H7 (cell line): ENCODE measurements at regions not wholly inside any gene's neighbourhood (a gene's known extent, or its start where the extent isn't known, plus 50 kb on each side); places are given as distances from the start of the nearest gene placed in this dataset.
A peak's percentile ranks its signal among the peaks of the same experiment; 100 is the strongest.
"Not testable (repeated sequence)": the region's sequence is repeated elsewhere in the genome, so short reads cannot be mapped to it uniquely, and the experiment has no call there.

ENCODE experiments used
- DNase-seq: peaks from one replicate; pipeline ENCODE4 v3.0.0; 2012
- H3K27me3 ChIP-seq: 2 replicates; pipeline ENCODE4 v1.6.0; 2011; ENCODE audit warnings: mild to moderate bottlenecking, low read length; ENCODE audit not compliant: control insufficient read depth, insufficient read depth
- H3K36me3 ChIP-seq: replicated peaks from 2 replicates; pipeline ENCODE4 v1.5.1; 2011; ENCODE audit warnings: low read length; ENCODE audit not compliant: control insufficient read depth, insufficient read depth
- H3K4me3 ChIP-seq: 2 replicates; pipeline ENCODE4 v1.5.1; 2011; ENCODE audit warnings: low read depth, mild to moderate bottlenecking, control low read depth, low read length, moderate library complexity; ENCODE audit not compliant: insufficient read depth

DNA sequence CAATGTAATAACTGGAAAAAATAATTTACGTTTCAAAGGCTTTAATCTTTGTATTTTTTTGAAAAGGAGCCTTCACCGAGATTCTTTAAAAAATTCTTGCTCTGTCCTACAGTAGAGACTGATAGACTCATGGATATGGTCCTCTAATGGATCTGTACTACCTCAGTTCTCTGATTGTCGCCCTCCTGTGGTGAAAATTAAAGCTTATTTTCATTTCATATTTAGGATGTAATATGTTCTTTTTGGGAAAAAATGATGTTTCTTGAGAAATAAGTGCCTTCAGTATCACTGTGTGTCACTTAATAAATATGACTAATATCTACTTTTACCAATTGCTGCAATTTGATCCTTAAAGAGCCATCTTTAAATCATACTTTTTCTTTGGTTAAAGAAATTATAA, 4593.3 kb upstream of the OR11H1 start:
- H3K36me3 ChIP-seq, H3K27me3 ChIP-seq, H3K4me3 ChIP-seq, DNase-seq: not testable (repeated sequence)

DNA sequence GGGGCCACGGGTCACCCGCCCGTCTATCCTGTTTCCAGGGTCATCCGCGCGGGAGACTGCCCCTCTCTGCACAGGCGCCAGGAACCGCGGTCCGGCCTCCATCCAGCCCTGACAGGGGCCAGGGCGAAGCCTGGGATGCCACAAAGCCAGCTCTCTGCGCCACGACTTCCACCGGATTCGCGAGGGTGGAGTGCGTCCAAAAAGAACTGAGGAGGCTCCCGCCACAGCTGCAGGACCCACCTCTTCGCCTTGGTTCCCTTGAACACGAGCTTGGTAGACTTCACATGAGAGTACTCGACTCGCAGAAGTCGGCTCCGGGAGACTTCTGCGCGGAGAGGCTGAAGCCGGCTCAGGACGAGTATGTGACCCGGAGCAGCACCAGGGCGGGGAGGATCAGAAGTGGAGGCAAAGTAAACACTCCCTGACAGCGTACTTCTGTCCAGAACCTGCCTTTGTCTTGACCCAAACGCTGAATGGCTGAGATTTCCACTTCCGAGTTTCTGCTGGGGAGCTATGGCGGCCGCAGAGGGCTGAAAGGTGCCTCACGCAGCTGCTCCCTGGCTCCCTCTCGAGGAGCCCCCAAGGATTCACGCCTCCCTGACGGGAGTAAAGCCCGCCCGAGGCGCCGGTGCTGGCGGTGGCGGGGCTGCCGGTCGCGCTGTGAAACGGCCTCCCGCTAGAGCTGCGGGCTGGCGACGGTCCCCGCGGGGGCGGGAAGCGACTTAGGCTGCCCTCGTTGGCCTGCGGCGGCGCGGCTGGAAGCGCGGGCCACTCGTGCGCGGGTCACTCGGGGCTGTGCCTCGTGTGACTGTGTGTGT, 4566.7 kb upstream of the OR11H1 start:
- H3K36me3 ChIP-seq = no peaks in the 10 kb centered on the region
- H3K27me3 ChIP-seq = no peaks in the 10 kb centered on the region
- DNase-seq = peak; percentile 9
- no peak overlapping the region for H3K4me3 ChIP-seq

DNA sequence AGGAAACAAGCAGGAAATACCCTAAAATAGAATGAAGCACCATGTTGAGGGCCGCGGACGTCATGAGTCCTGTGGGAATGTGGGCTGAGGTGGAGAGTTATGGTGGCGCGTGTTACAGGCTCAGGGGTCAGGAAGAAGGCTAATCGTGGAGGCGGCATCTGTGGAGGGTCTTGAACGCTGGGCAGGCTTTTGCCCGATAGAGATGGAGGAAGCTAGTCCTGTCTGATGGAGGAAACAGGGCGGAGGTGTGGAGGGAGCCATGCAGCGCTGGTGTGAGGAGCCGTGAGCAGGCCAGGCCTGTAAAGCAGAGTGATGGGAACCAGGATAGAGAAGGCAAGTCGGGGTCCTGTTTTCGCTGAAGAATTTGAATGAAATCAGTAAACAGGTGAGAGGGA, 4566.1 kb upstream of the OR11H1 start:
- H3K36me3 ChIP-seq, H3K27me3 ChIP-seq, DNase-seq, H3K4me3 ChIP-seq: not testable (repeated sequence)
